Stromal cell of bone marrow (primary cell): ENCODE measurements at regions not wholly inside any gene's neighbourhood (a gene's known extent, or its start where the extent isn't known, plus 50 kb on each side); places are given as distances from the start of the nearest gene placed in this dataset.

Experiments
- DNase-seq: peaks from one replicate; pipeline ENCODE4 v3.0.0-alpha.2; 2012; ENCODE audit warnings: low read depth

DNA sequence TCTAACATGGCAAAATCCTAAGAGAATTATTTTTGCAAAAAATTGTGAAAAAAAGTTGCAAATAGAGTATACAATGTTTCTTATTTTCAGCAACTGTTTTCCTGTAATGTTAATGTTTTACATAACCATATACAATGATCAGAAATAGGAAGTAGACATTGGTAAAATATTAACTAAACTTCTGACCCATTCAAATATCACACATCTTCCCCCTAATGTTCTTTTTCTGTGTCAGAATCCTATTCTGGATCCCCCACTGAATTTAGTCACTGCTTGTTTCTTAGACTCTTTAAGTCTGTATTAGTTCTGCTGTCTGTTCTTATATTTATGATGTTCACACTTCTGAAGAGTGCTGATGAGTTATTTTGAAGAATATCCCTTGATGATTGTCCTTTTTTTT is 62.0 kb downstream of the HFE start:
- no peak for DNase-seq

DNA sequence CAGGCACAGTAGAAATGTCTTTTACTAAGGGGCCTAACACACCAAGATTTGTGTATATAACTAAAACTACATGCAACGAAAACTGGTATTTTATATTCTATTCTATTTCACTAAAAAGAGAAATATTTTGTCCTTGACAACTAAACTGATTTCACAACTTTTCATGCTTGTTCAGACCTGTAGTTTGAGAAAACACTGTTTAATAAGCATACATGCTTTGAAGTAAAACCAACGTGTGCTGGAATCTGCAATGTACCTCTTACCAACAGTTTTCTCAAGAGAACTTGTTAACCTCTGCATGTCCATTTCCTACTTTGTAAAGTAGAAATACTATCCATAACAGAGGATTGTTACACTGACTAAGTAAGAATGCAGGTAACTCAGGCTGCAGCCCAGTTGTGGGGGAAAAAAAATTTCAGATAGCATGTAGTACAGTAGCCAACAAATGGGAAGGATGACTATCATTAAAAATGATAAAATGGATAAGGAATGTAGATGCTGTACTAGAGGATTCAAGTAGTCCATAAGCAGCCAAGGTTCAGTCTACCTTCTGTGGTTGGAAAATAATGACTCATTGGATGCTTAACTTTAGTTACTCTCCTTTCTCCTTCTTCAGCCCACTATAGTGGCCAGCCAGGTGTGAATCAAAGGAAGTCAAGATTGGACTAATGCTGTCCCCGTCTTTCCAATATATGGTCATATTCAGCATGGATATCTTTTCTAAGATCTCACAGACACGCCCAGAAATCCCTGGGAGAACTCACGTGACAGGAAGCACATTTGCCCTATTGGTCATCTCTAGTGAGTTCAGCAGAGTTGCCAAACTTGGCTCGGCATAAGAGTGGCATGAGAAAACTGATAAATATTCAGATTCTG is 65.2 kb downstream of the HFE start:
- no peak for DNase-seq

DNA sequence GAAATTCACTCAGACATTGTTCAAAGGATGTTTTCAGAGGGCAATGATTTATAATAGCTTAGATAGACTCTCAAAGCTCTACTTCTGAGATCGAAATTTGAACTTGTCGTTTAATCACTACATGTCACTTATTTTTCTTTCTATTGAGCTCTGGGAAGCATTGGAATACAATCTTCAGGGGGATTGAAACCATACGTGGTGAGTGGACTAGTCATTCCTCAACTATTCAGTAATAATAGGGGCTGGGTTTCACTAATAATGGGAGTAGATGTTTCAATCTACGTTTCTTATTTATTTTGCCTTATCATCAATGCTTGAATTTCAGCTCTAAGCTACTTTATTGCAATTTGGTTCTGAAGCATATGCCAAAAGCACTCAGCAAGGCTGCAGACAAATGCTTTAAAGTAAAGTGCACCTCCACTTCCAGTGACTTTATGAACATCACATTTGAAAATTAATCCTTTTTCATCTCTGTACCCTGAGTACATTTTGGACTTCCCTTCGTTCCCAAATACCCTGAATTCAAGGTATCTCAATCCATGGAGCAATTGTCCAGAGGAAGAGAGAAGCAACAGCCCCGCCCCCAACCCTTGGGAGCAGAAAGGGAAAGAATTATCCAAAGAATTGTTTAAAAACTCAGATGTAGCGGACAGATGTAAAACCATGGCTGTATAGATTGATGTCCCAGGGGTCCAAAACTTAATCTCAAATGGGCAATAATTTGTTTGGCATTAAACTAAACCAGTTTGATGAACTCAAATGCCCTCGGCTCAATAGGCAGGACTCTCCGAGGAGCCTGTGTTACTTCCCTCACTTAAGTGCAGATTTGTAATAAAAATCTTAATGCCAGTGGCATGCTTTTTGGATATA is 68.1 kb downstream of the HFE start:
- DNase-seq: no peak

DNA sequence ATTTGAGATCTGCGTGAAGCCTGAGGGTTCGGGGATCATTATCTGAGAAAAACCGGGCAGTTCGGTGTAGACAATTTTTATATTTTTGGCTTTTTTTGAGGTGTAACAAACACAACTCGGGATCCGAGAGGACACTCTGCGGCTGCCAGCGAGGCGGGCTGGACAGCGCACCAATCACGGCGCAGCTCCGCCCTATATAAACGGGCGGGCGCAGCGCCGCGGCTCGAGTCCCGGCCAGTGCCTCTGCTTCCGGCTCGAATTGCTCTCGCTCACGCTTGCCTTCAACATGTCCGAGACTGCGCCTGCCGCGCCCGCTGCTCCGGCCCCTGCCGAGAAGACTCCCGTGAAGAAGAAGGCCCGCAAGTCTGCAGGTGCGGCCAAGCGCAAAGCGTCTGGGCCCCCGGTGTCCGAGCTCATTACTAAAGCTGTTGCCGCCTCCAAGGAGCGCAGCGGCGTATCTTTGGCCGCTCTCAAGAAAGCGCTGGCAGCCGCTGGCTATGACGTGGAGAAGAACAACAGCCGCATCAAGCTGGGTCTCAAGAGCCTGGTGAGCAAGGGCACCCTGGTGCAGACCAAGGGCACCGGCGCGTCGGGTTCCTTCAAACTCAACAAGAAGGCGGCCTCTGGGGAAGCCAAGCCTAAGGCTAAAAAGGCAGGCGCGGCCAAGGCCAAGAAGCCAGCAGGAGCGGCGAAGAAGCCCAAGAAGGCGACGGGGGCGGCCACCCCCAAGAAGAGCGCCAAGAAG is 69.0 kb downstream of the HFE start:
- peak; percentile 81 for DNase-seq

DNA sequence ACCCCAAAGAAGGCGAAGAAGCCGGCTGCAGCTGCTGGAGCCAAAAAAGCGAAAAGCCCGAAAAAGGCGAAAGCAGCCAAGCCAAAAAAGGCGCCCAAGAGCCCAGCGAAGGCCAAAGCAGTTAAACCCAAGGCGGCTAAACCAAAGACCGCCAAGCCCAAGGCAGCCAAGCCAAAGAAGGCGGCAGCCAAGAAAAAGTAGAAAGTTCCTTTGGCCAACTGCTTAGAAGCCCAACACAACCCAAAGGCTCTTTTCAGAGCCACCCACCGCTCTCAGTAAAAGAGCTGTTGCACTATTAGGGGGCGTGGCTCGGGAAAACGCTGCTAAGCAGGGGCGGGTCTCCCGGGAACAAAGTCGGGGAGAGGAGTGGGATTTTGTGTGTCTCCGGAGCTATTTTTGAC is 69.6 kb downstream of the HFE start:
- no peak for DNase-seq

DNA sequence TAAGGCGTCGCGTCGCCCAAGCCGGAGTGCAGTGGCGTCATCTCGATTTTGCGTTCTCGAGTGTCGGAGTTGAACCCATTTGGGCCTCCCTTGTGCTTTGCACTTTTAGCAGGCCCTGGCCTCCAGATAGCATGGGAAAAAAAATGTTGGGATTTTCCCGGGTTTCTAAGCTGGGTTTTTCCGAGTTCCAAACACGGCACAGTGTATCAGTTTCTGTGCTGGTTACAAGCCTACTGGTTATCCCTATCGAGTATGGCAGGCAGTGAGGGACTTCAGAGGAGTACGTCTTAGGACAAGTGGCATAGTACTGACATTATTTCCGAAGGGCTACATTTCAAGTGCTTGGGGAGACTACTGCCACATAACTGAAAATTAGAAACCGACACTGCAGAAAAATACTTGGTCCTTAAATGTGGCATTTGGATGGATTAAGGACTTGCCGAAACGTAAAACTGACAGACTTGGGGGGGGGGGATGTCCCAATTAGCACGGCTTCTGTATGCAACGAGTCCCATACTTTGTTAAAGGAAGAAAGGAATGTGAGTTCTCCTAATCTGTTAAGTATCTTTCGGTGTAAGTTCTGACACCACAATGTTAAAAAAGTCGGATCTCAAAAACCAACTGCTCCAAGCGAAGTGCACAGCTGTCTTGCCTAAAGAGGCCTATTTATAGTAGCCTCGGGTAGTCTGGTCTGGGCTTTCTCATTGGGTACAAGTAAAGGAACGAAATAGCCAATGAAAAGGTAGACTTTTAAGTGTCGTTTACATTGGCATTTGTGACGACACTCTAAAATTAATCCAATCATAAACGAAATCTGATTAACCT is 70.2 kb downstream of the HFE start:
- DNase-seq: peak; percentile 97

DNA sequence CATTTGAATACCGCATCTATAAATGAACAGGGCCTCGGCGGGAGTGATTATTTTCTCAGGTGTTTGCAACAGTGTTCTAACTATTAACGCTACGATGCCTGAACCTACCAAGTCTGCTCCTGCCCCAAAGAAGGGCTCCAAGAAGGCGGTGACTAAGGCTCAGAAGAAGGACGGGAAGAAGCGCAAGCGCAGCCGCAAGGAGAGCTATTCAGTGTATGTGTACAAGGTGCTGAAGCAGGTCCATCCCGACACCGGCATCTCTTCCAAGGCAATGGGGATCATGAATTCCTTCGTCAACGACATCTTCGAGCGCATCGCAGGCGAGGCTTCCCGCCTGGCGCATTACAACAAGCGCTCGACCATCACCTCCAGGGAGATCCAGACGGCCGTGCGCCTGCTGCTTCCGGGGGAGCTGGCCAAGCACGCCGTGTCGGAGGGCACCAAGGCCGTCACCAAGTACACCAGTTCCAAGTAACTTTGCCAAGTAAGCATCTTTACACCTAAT is 70.9 kb downstream of the HFE start:
- DNase-seq: no peak

DNA sequence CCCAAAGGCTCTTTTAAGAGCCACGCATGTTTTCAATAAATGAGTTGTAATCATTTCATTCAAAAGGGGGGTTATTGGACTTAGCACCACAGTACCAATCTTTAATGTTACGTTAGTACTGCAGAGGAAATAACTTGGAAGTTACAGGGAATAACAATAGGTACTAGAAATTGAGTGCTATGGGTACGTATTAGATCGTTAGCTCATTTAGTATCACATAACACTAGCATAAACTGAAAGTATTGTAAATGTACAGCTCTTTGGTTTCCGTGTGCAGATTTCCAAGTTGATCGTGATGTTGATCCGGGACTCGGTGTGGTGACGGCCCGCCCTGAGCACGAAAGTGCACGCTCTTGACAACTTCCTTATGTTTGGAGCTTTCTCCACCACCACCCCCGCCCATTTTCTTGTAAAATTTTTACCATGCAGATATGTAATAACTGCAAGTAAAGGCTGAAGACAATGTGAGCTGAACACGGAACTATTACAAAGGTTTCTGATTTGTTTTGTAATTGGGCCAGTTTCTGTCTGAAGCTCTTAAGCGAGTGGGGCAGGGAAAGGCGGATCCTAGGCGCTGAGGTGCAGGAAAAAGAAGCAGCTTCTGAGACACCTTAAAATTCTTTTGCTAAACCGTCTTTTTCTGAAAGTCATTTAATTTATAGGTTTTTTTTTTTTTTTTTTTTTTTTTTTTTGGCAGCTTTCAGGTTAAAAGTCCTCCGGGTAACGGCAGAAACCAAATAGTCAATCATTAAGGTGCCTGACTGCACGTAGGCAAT is 71.5 kb downstream of the HFE start:
- no peak for DNase-seq

DNA sequence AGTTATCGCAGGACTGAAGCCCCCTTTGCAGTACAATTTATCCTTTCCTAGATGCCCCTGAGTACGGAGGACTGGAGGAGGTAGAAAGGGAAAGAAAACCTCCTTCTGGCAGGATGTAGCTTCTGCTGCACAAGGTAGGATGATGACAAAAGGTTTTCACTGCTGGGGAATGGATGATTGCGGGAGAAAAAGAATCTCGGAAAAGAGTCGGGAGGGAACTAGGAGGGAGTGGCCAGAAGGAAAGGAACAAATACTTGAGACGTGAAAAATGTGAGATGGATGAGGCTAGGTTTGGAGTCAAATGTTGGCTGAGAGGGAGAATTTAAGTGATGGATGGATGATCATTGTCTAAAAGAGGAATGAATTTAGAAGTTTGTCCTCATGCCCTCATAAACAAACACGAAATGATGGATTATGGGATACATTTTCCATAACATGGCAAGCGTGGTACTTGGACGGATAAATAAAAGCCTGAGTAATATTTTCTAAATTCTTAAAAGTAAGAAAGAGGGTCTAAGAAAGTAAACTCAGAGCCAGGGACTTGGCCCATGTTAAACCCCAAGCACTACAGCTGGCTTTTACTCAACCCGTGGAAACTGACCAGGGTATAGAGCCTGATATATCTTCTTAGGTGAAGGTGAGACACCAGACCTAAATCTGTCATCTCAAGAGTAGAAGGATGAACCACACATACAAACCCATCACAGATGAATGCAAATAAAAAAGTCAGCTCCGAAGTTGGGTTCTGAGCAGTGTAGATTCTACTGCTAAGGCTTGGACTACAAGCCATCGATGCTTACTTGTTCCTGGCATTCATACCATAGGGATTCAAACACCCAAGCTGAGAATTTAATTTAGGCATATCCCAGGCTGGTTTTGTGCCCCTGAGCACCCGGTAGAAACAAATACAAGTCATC is 72.4 kb downstream of the HFE start:
- no peak for DNase-seq

DNA sequence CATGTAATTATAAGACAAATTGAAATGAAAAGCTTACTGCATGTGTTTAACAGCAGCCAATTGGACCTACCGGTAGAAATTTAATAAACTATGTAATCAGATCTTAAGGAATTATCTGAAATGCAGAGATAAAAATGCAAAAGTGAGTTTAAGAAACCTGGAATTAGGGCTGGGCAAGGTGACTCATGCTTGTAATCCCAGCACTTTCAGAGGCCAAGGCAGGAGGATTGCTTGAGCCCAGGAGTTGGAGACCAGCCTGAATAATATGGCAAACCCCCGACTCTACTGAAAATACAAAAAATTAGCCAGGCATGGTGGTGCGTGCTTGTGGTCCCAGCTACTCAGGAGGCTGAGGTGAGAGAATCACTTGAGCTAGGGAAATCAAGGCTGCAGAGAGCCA is 74.1 kb downstream of the HFE start:
- no peak for DNase-seq

DNA sequence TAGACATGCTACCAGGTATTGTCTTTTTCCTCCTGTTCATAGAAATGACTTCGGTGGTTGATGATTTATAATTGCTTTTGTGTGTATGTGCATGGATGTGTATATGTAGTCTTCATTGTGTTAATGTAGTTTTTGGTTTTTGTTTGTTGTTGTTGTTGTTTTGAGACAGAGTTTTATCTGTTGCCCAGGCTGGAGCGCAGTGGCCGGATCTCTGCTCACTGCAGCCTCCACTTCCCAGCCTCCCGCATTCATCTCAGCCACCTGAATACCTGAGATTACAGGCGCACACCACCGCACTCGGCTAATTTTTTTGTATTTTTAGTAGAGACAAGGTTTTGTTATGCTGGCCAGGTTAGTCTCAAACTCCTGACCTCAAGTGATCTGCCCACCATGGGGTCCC is 75.2 kb downstream of the HFE start:
- DNase-seq: no peak

DNA sequence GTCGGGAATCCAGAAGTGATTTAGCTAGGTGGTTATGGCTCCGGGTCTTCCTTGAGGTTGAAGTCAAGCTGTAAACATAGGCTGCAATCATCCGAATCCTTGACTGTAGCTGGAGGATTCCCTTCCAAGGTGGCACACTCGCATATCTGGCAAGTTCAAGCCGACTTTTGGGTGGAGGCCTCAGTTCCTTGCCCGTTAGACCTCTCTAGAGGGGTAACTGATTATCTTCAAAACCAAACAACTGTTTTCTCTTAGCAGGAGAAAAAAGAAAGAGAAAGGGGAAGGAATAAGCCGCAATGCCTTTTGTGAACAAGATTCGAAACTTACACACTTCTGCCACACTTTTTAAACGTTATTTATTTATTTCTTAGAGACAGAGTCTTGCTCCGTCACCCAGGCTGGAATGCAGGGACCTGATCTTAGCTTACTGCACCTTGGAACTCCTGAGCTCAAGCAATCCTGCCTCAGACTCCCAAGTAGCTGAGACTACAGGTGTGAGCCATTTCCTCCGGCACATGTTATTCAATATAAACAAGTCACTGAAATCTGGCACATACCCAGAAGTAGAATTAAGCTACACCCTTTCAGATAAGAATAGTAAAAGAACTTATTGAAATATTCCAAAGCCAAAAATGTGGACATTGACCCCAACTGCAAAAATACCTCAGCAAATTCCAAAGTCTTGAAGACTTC is 76.3 kb downstream of the HFE start:
- DNase-seq: no peak

DNA sequence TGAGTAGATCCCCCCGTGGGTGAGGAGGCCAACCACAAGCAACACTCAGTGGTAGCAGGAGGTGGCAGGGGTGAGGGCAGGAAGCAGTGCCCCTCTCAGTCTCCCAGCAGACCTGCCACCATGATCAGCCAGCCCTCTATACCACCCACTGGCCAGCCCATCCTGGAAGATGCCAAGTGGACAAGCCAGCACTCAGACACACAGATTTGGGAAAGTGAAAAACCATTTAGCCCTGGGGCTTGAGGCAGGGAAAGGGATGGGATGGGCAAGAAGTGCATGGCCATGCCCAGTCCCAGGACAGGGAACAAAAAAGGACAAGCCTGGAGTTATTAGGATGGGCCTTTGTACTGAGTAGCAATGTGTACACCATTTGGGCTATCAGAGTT is 76.9 kb downstream of the HFE start:
- no peak for DNase-seq

DNA sequence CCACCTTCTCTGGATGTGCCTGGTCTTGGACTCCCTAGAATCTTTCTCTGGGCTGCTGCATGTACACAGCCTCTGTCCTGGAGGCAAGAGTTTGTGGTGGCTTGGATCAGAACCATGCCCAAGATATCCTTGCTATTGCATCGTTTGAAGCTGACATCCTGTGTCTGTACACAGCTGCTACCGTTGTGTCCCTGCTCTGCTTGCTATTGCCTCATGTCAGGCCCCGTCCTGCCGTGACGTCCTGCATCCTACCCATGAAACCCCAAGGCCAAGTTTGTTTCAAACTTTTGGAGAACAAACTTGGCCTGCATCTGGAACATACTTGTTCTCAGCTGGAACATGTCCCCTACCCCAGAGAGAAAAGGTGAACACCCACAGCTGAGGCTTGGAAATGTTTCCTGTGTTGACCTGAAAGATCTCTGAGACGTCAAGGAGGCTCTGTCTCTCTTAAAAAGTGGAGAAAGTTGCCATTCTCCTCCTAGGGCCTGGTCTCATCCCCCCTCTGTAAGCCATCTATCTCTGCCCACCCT is 78.1 kb downstream of the HFE start:
- no peak for DNase-seq

DNA sequence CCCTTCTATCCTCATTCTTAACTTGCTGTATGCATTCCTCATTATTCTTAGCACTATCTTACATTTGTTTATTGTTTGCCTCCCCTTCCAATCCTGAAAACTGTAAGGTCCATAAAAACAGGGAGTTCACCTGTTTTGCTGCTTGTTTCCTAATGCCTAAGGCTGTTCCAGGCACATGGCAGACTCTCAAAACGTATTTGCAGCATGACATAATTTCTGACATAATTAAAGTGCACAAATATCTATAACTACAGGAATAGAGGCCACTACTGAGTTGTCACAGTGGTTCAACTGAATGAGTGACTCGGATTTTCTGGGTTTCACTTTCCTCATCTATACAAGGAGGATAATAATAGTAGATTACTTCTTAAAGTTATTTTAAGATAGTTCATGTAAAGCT is 83.0 kb downstream of the HFE start:
- no peak for DNase-seq

DNA sequence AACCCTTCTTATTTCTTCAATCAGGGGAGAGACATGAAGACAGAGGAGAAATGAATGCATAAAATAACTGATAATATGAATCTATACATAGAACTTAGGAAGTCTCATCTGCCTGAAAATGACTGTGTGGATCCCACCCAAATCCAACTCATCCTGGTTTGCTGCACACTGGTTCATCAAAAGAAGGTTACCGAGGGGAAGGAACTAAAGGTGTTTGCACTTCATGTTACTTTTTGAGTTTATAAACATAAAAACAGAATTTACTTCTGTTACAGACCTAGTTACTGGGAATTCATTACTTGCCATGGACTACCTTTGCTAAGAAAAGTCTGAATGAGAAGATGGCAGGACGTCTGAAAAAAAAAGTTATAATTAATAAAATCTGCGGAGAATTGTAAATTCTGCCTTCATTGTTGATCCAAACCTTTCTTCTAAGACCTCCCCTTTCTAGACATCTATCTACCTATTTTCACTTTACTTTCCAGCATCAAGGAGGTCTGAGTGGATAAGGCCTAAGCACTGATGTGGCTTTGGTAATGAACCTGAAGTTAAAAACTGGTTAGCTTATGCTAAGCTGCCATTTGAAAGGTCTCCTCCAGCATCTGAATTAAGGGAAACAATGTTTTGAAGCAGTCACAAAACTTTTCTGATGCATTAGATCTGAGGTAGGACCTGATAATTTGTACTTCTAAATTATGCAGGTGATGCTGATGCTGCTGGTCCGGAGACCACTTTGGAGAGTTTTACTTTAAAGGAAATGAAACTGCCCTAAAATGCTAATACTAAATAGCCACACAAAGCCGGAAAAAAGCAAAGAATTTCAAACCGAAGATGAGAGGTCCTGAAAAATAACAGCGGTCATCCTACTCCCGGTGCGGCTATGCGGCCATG is 84.0 kb downstream of the HFE start:
- DNase-seq: no peak

DNA sequence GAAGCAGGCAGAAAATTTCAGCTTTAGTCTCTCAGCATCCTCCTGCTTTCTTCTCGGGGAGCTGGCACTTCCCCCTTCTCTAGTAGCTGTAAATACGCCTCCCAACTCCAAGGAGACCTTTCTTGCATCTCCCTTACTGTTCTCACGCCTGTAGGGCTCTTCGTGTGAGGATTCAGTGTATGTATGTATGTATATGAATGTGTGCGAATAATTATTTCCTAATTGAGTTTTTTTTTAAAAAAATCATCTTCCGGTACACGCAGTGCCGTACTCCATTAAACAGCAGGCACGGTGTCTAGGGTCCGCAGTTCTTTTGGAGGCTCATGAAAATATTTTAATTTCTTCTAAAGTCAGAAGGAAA is 85.4 kb downstream of the HFE start:
- DNase-seq: no peak

DNA sequence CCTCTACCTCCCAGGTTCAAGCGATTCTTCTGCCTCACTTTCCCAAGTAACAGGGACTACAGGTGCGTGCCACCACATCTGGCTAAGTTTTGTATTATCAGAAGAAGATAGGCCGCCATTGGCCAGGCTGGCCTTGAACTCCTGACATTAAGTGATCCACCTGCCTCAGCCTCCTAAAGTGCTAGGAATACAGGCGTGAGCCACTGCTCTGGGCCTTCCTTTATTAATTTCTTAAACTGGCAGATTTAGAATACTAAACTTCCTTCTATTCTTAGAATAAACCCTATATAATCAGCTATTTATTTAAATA is 86.6 kb downstream of the HFE start:
- DNase-seq: no peak
